Activated CD8-positive, alpha-beta memory T cell treated with anti-CD3 and anti-CD28 coated beads for 24 hours (primary cell): ENCODE measurements at regions not wholly inside any gene's neighbourhood (a gene's known extent, or its start where the extent isn't known, plus 50 kb on each side); places are given as distances from the start of the nearest gene placed in this dataset.
"Not testable (repeated sequence)": the region's sequence is repeated elsewhere in the genome, so short reads cannot be mapped to it uniquely, and the experiment has no call there.

ENCODE experiments used
- DNase-seq: peaks from one replicate; pipeline ENCODE4 v3.0.0-alpha.2; 2020

DNA sequence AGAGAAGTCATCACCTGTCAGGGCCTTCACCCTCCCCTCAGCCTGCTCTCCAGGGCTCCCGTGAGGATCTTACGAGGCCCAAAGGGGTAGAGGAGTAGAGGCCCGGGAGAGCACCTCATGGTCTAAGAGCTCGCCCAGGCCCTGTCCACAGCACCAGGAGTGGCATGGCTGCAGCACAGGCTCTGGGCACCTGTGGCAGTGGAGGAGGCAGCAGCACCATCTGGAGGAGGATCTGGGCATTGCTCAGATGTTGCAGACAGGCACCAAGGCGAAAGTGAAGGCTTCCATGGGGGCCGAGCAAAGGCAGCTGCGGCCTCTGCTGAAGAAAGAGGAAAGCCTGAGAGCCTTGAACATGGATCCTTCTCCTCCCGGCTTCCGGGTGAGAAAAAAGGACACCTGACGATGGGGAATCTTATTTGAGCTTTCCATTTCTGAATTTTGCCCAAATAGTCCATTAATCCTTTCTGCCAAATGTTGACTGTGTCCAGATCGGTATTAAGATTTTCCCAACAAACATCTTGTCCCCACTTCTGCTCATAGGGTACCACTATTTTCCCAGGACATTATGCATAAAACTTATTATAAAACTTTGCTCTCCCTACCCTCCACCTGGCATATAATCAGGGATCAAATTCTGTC, 604.7 kb downstream of the PTPRC start:
- peak; percentile 90 for DNase-seq

DNA sequence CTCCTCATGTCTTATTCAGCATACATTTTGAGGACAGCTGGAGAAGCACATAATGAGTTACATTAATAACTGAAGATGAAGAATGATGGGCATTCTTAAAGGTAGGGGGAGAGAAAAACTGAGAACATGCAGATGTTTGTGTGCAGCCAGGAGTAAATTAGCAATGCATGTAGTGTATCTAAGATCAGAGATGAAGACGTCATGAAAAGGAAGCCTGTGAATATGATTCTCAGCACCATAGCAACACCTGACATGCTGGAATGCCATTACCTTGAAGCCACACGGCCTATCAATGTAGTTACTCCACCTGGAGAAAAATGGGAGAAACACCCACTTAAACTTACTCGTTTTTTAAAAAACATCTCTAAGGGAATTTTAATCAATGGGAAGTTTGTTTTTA, 607.1 kb downstream of the PTPRC start:
- no peak for DNase-seq

DNA sequence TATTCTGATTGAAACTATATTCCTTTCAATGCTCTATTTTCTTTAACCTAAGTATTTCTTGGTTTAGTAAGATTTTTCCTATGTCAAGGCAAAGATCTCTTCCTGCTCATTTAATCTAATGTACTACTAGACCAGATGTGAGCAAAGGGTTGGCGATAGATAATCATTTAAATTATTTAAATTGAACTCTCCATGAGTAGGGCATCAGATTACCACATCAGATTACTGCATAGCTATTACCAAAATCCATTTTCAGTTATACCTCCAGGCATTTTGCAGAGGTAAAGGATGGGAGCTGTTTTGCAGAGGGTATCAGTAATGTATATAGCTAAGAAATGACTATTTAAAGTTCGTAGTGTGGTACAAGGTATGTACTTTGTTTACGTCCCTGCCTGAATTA, 607.9 kb downstream of the PTPRC start:
- no peak for DNase-seq

DNA sequence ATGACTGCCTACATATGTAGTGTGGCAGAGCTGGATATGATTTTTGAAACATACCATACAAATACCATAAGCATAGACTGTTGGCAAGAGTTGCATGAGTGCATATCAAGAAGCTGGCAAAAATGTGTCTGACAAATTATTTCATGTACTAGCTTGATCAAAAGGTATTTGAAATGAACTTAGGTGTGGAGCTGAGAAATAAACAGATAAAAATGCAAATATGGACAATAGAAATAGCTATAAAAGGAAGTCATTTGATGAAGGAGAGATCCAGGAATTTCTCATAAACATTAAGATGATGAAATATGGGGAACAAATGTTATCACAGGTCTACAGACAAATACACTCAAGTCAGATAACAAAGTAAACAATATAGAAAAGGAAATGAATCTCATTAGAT, 609.1 kb downstream of the PTPRC start:
- no peak for DNase-seq

DNA sequence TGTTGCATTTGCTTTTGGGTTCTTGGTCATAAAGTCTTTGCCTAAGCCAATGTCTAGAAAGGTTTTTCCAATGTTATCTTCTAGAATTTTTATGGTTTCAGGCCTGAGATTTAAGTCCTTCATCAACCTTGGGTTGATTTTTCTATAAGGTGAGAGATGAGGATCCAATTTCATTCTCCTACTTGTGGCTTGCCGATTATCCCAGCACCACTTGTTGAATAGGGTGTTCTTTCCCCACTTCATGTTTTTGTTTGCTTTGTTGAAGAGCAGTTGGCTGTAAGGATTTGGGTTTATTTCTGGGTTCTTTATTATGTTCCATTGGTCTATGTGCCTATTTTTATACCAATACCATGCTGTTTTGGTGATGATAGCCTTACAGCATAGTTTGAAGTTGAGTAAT, 615.2 kb downstream of the PTPRC start:
- DNase-seq: not testable (repeated sequence)

DNA sequence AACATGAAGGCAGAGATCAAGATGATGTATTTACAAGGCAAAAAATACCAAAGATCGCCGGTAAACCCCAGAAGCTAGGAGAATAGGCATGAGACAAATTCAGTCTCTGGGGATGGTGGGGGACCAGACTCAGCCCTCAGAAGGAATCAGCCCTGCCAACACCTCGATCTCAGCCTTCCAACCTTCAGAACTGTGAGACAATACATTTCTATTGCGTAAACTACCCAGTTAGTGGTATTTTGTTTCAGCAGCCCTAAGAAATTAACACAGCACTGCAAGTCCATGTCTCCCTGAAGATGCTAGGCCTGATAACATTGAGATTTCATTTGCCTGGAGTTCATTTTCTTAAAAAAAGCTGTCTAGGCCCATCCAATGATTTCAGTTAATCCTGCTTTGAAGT, 622.5 kb downstream of the PTPRC start:
- DNase-seq: no peak

DNA sequence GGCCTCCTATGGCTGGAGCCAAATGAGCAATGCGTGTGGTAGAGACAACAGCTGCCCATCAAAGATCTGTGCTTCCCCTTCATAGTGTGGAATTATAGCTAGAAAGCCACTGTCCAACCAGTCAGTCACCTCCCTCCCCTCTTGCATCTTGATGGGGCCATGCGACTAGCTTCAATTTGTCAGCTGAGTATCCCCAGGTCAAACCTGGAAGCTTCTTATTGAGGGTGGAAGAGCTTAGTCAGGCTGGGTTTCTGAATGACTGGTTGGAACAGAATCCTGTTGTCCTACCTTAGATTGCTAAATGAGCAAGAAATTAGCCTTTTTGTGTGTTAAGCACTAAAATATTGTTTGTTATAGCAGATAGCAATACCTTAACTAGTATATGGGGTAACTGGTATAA, 625.4 kb downstream of the PTPRC start:
- DNase-seq: no peak

DNA sequence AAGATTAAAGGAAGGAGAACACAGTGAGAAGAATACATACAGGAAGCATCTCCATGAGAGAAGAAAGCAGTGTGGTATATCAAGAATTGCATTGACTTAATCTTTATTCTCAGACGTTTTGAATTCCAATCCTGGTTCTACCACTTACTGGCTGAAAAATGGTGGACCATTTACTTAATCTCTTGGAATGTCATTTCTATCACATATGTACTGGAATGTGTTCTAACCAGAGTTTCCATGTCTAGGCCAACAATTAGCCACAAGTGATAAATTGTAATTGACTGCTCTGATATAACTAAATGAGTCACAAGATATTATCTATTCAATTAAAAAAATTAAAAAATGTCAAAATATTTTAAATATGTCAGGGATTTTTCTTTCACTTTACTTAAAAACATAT, 626.1 kb downstream of the PTPRC start:
- DNase-seq: no peak

DNA sequence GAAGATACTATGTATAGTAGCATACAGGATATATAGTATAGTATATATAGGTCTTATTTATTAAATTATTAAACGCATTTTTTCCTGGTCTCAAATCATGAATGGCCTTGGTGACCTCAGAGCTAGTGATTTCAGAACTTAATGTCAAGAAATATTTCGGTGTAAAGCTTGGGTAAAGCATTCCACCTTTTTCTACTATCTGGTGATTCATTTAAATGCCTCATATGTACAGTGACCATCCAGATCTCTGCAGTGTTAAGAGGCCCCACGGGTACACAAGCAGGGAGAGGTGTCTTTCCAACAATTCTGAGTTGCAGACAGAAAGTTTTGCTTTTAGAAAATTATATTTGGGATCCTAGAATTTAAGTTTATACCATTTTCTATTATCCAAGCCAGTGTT, 626.5 kb downstream of the PTPRC start:
- DNase-seq: no peak

DNA sequence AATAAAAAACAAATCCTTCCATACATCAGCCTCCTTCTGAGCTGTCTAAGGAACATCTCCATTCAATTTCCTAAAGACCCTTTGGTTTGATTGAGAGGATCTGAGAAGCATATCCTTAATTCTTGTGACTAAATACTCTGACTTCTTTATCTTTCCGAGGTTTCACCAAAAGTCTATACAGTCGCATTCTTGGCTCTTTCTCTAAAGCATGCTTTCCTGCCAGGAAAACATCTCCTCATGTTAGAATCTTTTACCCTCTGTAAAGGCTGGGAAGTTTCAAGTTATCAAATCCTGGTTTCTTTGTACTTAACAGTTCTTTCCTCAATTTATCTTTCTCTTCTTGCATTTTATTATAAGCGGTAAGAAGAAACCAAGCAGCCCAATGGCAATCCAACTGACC, 630.4 kb downstream of the PTPRC start:
- no peak for DNase-seq

DNA sequence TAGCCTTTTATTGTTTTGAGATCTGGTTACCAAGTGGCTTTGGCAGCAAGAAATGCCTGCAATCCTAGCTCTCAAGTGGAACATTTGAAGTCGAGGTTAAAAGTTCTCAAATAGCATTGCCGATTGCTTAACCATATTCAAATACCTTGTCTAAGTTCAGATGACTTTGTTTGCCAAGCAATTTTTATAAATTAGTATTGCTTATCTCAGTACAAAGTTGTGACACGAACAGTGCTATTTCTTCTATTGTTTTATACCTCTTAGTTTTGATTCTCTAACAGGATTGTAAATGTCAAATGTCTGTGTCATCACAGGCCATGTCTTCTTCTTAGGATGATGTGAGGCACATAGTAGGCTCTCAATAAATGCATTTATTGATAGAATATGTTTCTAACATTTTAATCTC, 633.3 kb downstream of the PTPRC start:
- DNase-seq: no peak

DNA sequence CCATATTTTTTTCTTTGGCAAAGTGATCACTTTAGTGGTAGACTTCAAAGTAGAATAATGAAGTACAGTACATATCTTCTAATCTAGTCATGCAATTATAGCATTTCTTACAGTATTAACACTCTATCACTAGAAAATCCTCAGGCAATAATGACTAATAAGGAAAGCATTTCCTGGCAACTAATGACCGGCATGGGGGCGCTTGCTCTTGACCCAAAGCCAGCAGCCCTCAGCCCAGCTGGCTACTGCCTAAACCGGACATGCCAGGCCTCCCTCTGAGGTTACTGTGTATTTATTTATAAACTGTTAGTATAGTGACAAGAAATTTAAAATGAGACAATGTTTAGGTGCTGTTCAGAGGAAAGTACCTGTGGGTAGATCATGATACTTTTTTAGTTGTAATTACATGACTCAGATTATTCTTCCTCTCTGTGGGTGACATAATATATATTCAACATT, 633.8 kb downstream of the PTPRC start:
- DNase-seq: no peak

DNA sequence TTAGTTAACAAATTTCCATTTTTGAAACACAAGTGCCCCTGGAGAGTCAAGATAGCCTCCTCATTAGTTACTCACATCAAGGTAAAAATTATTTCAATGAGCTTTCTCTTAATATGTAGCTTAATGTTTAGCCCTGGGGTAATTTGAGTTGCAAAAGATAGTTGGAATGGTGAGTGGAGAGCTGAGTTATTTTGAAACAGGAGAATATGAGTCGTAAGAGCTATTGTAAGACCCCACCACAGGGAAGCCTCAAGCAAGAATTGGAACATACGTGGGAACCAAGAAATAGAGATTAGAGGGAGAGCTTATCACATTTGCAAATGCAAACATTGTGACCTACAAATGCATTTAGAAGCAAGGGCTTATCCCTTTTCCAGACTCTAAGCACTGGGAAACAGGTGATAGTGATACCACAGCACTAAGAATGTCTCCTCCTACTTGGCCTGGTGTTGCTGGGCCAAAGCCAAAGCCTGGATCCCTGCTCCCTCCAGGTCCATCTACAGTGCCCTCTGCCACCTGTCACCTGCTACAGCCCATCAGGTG, 635.1 kb downstream of the PTPRC start:
- DNase-seq: no peak

DNA sequence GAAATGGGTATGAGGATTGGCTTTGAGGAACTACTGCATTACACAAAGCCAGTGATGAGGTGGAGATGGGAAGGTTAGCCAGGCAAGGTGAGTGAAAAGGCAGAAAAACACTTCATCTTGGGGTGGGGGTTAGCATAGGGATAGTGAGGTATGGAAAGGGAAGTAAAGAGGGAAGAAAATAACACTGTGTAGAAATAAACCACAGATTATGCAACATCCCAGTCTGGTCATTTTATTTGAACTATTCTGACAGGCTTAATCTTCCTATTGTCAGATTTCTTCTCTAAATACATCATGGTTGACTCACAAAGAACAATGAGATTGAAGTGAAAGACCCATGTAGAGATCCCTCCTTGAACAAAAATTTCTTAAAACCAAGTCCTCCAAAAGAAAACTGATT, 640.2 kb downstream of the PTPRC start:
- DNase-seq: no peak

DNA sequence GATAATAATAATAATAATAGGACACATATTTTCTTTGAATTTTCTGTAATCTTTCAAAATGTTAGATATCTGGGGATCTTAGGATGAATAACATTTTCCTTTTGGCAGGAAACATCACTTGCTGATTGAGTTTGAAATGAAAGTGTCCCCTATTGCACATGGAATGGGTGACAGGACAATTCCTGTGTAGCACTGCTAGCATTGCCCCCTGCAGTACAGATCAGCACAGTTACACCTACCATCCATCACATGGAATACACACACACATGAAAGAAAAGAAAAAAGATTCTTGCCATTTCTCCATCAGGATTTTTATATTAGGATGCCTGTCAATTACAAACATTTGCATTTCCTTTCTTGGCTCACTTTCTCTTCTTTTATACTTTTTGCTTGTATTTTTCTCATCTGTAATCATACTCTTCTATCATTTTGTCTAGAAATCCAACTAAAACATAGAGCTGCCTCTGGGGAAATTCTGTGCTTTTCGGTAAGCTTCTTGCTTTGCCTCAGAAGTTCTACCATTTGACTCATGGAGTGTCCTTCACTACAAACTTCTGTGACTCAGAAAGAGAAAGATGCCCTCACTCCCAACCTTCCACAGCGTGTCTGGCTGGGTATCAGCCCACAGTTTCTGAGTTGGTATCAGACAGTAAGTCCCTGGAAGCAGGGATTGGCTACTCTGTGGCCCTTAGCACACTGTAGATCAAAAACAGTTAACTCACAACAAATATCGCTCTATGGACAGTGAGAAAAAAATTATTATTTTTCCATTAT, 641.2 kb downstream of the PTPRC start:
- DNase-seq: no peak

DNA sequence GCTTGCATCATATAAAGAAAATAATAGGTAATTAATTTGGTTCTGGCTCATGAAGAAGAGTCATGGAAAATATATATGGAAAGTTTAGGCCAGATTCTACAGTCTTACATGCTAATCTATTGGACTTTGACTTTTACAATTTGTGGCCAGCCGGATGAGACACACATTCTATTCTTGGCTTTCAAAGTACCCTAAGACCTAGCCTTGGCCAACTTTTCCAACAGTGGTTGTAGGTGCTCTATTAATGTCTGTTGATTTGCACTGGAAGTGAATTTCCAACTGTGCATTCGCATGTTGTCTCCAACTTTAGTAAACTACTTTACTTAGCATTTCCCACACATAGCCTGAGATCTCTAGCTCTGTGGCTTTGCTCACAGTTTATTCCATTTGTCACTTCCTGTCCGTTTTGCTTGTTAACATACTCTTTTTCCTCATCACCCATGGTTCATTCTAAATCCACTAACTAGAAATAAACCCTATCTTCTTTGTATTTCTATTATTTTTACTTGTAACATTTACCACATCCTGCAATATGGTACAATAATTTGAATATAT, 644.0 kb downstream of the PTPRC start:
- no peak for DNase-seq

DNA sequence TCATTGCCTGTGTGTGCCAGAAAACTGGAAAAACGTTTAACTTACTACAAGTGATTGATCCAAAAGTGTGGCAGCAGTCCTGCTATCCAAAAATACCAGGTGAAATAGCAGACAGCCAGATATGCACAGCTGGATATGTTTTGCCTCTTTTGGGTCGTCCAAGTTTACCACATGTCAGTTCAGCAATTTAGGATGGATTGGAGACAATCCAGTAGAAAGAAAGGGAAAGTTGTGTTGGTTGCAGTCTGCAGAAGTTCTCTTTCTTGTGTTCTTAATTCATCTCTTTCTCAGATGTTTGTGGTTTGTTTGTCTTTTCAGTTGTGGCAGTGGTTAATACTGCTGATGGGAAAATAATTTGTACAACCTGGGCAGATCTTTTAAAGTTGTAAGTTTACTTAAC, 645.0 kb downstream of the PTPRC start:
- DNase-seq: no peak

DNA sequence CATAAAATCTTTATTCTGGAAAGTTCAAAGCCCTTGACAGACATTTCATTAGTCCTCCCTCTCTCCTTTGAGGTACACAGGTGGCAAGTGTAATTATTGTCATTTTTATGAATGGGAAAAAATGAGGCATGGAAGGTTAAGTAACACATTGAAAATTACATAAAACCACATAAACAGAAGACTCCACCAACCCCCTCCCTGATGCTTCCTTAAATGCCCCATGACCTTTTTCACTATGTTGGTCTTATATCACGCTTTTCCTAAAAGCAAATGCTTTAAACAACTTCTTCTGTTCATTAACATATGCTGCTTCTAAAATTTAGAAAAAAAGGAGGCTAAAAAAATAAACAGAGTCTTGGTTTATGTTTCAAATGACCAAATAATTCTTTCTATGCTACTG, 648.4 kb downstream of the PTPRC start:
- DNase-seq: no peak

DNA sequence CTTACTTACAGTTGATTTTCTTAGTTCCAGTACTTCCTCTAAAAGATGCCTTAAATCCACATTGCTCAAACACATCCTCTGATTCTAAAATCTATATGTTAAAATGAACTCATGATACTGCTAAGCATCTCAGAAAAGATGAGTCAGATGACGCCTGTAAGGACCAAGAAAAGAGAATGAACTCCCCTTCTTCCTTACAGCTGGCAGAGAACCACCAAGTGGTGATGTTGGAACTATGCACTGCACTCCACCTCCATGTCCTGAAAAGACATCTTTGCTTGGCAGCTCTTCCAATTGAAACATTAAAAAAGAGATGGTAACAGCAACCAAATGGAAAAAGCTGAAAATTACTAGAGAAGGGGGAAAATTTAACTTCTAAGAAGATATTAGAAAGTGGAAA, 648.8 kb downstream of the PTPRC start:
- no peak for DNase-seq

DNA sequence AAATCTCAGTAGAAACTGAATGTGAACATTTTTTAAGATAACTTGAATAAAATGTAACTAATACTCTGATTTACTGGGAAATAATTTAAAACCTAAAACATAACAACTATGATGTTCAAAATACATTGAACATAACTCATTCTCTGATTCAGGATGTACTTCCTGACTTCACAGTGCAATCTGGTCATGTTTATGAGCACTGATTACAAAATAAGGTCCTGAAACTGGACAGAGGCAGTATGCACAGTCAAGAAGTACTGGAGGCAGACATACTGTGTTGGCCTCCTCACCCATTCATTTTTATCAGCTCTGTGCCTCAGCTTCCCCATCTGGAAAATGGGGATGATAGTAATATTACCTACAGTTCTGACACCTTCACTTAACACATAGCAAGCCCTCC, 651.3 kb downstream of the PTPRC start:
- no peak for DNase-seq

DNA sequence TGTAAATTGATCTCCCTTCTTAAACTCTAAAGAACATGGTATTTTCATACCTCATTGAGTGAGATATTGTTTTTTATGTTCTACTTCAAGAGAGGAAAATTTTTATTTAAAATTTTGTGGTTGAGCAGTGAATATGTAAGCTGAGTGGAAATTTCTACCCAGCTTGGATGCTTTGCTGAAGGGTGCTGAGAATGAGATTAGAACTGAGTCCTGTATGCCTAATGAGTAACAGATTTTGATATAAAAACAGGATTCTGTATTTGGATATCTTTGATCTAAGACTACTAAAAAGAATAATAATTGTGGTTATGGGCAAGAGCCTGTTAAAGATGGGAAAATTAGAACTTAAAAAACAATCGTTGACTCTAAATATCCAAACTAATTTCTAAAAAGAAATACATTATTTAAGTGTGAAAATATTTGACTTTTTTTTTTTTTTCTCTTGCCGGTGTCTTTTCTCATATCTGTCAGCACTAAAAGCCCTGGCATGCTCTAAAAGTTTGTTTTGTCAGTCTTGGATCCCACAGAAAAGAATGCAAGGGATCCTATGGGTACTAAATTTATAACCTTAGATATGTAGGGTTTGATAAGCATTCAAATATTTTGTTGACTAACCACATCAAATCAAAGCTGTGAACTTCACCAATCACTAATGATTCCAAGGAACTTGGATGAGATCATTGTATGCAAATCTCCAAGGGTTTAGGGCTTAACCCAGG, 652.3 kb downstream of the PTPRC start:
- no peak for DNase-seq

DNA sequence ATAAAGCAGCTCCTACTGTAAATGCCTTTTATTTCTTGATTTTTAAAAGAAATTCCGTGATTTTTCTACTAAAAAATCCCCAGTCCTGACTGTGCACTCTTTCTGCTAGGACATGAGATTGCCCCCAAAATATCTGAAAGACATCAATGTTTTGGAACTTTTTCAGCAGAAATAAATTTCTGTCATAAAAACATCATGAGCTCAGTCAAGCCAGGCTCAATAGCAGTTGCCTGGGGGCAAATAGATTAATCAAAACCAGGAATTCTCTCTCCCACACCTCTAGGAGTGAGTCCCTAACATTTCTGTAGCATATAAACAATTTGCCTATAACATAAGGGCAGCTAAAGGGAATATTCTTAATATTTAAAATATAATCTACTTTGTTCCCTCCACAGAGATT, 654.1 kb downstream of the PTPRC start:
- no peak for DNase-seq

DNA sequence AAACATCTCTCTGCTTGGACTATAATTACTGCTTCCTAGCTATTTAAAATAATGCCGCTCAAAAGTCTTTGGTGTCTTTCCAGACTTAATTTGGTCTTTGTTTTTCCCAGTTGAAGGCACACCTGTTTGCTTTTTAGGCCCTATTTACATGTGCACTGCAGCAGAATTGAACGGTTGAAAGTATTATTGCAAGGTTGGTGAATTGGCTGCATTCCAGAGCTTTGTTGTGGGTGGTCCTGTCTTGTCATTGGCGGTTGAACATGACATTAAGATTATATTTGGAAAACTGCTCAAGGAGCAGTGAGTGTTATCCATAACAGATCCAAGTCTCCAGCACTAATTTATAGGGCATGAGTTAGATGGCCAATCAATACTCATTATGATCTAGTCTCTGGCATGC, 656.3 kb downstream of the PTPRC start:
- no peak for DNase-seq

DNA sequence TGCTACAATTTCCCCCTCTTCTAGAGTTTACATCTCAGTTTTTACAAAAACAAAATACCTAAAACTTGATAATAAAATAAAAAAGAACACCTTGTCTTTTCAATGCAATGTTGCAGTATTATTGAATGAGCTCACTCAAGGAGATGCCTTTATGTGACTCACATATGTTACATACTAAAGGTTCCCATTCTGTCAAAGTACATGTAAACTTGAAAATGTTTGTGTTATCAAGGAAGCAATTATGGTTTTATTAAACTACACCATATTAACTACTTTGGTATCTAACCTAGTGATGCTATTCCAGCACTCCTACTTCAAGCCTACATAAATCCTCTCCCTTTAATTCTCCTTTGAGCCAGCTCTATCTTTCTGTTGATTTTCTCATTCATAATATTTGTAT, 658.3 kb downstream of the PTPRC start:
- no peak for DNase-seq
